Panc1 (cell line): ENCODE measurements at regions not wholly inside any gene's neighbourhood (a gene's known extent, or its start where the extent isn't known, plus 50 kb on each side); places are given as distances from the start of the nearest gene placed in this dataset.

Experiments used
- ATAC-seq: fragments of 200-7000 bp; cut with Tn5 transposase; 2 replicates; pipeline ENCODE4 v1.9.1; 2020; ENCODE audit warnings: mild to moderate bottlenecking, moderate library complexity
- BruUV-seq: library from RNA; stranded (reverse); fragments of 400-500 nt; replicated peaks from 2 replicates; lab custom pipeline; 2021; lab: Mats Ljungman, UMichigan
- CTCF ChIA-PET: fragments of 300-600 bp; sonication (Branson Sonifier 250); formaldehyde crosslinking; loops from one replicate; lab custom pipeline; 2022; ENCODE audit warnings: antibody characterized with exemption; lab: Charles Lee
- POLR2A ChIA-PET: fragments of 300-600 bp; sonication (Branson Sonifier 250); formaldehyde crosslinking; loops from one replicate; lab custom pipeline; 2022; ENCODE audit warnings: antibody characterized with exemption; lab: Charles Lee
- DNase-seq: peaks from one replicate; pipeline ENCODE4 v3.0.0-alpha.2; 2010; ENCODE audit warnings: low read depth, low spot score
- H3K27ac ChIP-seq: 2 replicates; pipeline ENCODE4 v1.5.1; 2011; ENCODE audit warnings: mild to moderate bottlenecking, low read length, inconsistent platforms
- H3K27me3 ChIP-seq: fragments of 200-500 bp; sonication (Bioruptor generic); 2 replicates; pipeline ENCODE4 v1.6.0; 2014; ENCODE audit warnings: low read length, inconsistent platforms; ENCODE audit not compliant: control insufficient read depth, insufficient read depth
- H3K36me3 ChIP-seq: fragments of 200-500 bp; sonication (Bioruptor generic); 2 replicates; pipeline ENCODE4 v1.5.1; 2014; ENCODE audit warnings: inconsistent platforms, mild to moderate bottlenecking, low read length, moderate library complexity; ENCODE audit not compliant: control insufficient read depth, insufficient read depth
- H3K4me1 ChIP-seq: 2 replicates; pipeline ENCODE4 v1.5.1; 2011; ENCODE audit warnings: inconsistent platforms, mild to moderate bottlenecking, low read length, moderate library complexity; ENCODE audit not compliant: control insufficient read depth, insufficient read depth
- H3K4me3 ChIP-seq, 2 experiments: 2 replicates each; pipeline ENCODE4 v1.5.1; 2011 to 2012; ENCODE audit warnings: low read depth in 2 of 2, low read length in 2 of 2, mild to moderate bottlenecking in 2 of 2, inconsistent platforms in 1 of 2, moderate library complexity in 1 of 2
- H3K9me3 ChIP-seq: fragments of 200-500 bp; sonication (Bioruptor generic); 2 replicates; pipeline ENCODE4 v1.5.1; 2014; ENCODE audit warnings: low read depth, mild to moderate bottlenecking, inconsistent platforms, low read length, moderate library complexity; ENCODE audit not compliant: control insufficient read depth, insufficient read depth
- CTCF ChIP-seq: fragments of 450-650 bp; IDR thresholded peaks from 2 replicates; pipeline ENCODE4 v1.5.1; 2017; ENCODE audit warnings: mild to moderate bottlenecking
- POLR2AphosphoS5 ChIP-seq: IDR thresholded peaks from 2 replicates; pipeline ENCODE4 v1.6.1; 2012; ENCODE audit warnings: mild to moderate bottlenecking, low read depth, low read length, moderate library complexity
- SIN3A ChIP-seq: IDR thresholded peaks from 2 replicates; pipeline ENCODE4 v1.6.1; 2012; ENCODE audit warnings: low read depth, mild to moderate bottlenecking, low read length, moderate library complexity, borderline replicate concordance; ENCODE audit not compliant: insufficient read depth
- TCF7L2 ChIP-seq: IDR thresholded peaks from 2 replicates; pipeline ENCODE4 v1.6.1; 2011; ENCODE audit warnings: mild to moderate bottlenecking, low read depth, low read length, inconsistent platforms
- in situ Hi-C: cut with HindIII; loops from 2 replicates; pipeline ENCODE4 v1.10.0; 2016; ENCODE audit warnings: low sequenced_read_pairs, low pct_unique_long_range_greater_than_20kb
- intact Hi-C: fragments of 100-400 bp; cut with micrococcal nuclease; formaldehyde crosslinking; loops from one replicate; pipeline ENCODE4 v1.10.0; 2022; ENCODE audit not compliant: unreplicated experiment
- TF ChIP-seq, protein P1 (sequence below), 2 experiments: IDR thresholded peaks; 2 replicates each; pipeline ENCODE4 v1.6.1; 2011 to 2012; ENCODE audit warnings: low read depth in 2 of 2, control low read depth in 1 of 2, low read length in 1 of 2, mild to moderate bottlenecking in 1 of 2, moderate library complexity in 1 of 2; ENCODE audit not compliant: insufficient read depth in 1 of 2

DNA sequence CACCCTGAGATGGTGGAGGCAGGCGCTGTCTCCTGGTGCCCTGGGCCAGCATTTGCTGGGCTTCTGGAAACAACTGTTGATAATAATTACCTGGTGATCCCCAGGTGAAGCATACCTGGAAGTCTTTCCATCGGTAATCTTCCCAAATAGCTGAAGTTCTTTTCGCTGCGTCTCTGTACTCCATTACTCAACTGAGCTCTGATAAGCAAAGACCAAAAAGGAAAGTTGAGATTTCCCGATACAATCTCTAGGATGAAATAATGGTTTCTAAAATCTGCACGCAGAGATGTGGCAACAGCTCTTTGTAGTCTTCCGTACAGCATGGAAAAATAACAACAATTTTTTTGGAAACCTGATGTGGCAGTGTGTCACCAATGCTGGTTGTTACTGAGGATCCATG, 226.5 kb downstream of the GATA3 start:
- Histone ChIP-seq H3K4me1 (no peaks in the 10 kb centered on the region), H3K27me3 (no peaks in the 10 kb centered on the region), H3K9me3 (no peaks in the 10 kb centered on the region), H3K27ac (no peak overlapping the region), H3K4me3 (no peak overlapping the region), H3K36me3 (no peaks in the 10 kb centered on the region)
- in situ Hi-C loops (no loop called here), intact Hi-C loops (no loop called here)
- TF ChIP-seq, protein P1, sequence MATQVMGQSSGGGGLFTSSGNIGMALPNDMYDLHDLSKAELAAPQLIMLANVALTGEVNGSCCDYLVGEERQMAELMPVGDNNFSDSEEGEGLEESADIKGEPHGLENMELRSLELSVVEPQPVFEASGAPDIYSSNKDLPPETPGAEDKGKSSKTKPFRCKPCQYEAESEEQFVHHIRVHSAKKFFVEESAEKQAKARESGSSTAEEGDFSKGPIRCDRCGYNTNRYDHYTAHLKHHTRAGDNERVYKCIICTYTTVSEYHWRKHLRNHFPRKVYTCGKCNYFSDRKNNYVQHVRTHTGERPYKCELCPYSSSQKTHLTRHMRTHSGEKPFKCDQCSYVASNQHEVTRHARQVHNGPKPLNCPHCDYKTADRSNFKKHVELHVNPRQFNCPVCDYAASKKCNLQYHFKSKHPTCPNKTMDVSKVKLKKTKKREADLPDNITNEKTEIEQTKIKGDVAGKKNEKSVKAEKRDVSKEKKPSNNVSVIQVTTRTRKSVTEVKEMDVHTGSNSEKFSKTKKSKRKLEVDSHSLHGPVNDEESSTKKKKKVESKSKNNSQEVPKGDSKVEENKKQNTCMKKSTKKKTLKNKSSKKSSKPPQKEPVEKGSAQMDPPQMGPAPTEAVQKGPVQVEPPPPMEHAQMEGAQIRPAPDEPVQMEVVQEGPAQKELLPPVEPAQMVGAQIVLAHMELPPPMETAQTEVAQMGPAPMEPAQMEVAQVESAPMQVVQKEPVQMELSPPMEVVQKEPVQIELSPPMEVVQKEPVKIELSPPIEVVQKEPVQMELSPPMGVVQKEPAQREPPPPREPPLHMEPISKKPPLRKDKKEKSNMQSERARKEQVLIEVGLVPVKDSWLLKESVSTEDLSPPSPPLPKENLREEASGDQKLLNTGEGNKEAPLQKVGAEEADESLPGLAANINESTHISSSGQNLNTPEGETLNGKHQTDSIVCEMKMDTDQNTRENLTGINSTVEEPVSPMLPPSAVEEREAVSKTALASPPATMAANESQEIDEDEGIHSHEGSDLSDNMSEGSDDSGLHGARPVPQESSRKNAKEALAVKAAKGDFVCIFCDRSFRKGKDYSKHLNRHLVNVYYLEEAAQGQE (IDR thresholded peaks at IDR 0.05; ENCODE audit: insufficient read depth in 1 of 2, low read depth in 2 of 2, low read length in 1 of 2) = no peak
- no peak for TF ChIP-seq POLR2AphosphoS5
- TF ChIP-seq TCF7L2 = no peak
- TF ChIP-seq SIN3A = no peak
- TF ChIP-seq CTCF = no peak
- BruUV-seq = no TSS peak
- POLR2A ChIA-PET = no interaction called here
- no peak for ATAC-seq
- no peak for DNase-seq
- CTCF ChIA-PET = no interaction called here

- BruUV-seq = no TSS peak
- DNase-seq = no peak
- CTCF ChIA-PET = no interaction called here
- H3K27me3 ChIP-seq = no peaks in the 10 kb centered on the region
- H3K36me3 ChIP-seq = no peaks in the 10 kb centered on the region
- POLR2A ChIA-PET = no interaction called here
- TF ChIP-seq CTCF (no peak), SIN3A (no peak), POLR2AphosphoS5 (no peak), TCF7L2 (no peak)
- TF ChIP-seq, protein P1 (IDR thresholded peaks at IDR 0.05; ENCODE audit: insufficient read depth in 1 of 2, low read depth in 2 of 2, low read length in 1 of 2) = no peak
- no peak overlapping the region for H3K4me3 ChIP-seq
- H3K9me3 ChIP-seq = no peaks in the 10 kb centered on the region
- in situ Hi-C loops (no loop called here), intact Hi-C loops (no loop called here)
- H3K4me1 ChIP-seq = no peaks in the 10 kb centered on the region
- no peak overlapping the region for H3K27ac ChIP-seq
- ATAC-seq = no peak
Measured at GRCh38 chr10:8282340-8282739, 227.9 kb downstream of the GATA3 start.
